ENCODE measurements at regions not wholly inside any gene's neighbourhood (a gene's known extent, or its start where the extent isn't known, plus 50 kb on each side); places are given as distances from the start of the nearest gene placed in this dataset.

DNA sequence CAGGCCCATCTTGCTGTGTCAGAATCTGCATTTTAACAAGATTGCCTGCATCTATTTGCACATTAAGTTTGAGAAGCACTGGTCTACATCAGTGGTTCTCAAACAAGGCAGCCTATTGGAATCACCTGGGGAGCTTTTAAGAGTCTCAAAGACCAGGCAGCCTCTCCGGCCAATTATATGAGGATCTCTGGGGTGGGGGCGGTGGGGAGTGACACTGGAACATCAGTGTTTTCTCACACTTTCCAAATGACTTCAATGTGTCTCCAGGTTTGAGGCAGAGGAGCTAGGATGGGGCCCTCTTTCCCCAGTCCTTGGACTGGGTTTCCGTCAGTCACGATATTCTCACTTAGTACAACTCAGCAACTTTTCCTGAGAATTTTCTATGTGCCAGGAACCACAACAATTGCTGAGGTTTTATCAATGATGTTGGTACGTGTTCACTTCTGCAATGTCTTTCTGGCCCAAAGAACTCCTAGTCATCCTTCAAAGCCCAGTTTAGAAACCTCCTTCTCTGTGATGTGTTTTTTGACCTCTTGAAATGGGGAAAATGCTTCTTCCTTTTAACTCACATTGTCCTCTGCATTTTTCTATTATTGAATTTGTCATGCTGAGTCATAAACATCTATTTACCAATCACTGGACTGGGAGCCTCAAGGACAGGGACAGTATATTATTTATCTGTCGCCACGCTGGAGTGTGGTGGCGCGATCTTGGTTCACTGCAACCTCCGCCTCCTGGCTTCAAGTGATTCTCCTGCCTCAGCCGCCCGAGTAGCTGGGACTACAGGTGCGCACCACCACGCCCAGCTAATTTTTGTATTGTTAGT lies 130.9 kb downstream of the MYCN start:
- Histone ChIP-seq H2AFZ (ENCODE audit: insufficient read depth, low read depth, low read length, poor library complexity, severe bottlenecking) (no peak overlapping the region), H3K4me3 (ENCODE audit: control extremely low read depth in 1 of 5, extremely low read depth in 1 of 5, insufficient read depth in 1 of 5, low read depth in 2 of 5, low read length in 4 of 5) (no peak overlapping the region), H3K4me1 (ENCODE audit: control insufficient read depth in 2 of 2, insufficient read depth in 2 of 2, low read length in 2 of 2) (no peaks in the 10 kb centered on the region), H3K36me3 (replicated peaks in 1 of 2; ENCODE audit: control extremely low read depth in 1 of 2, control insufficient read depth in 1 of 2, extremely low read depth in 1 of 2, insufficient read depth in 2 of 2, low read length in 1 of 2) (no peaks in the 10 kb centered on the region), H3K9ac (ENCODE audit: low read length) (no peak overlapping the region), H4K20me1 (ENCODE audit: control insufficient read depth, insufficient read depth, low read length, poor library complexity, severe bottlenecking) (no peaks in the 10 kb centered on the region), H3K27me3 (replicated peaks in 1 of 4; ENCODE audit: control extremely low read depth in 1 of 4, control insufficient read depth in 3 of 4, insufficient read depth in 4 of 4, low read length in 3 of 4) (no peaks in the 10 kb centered on the region), H3K27ac (ENCODE audit: low read length in 2 of 2) (no peak overlapping the region), H3K4me2 (replicated peaks; ENCODE audit: low read depth, low read length, poor library complexity, severe bottlenecking) (no peak overlapping the region), H3K9me3 (ENCODE audit: control extremely low read depth in 1 of 3, control insufficient read depth in 2 of 3, insufficient read depth in 1 of 3, low read length in 2 of 3) (peaks cover 0 to 12% (median 0%) of the 10 kb centered on the region in 3 donors), H3K79me2 (ENCODE audit: control insufficient read depth, insufficient read depth, low read length) (no peaks in the 10 kb centered on the region)
- no peaks in the 10 kb centered on the region for H3K9me3 Mint-ChIP-seq (ENCODE audit: insufficient read depth)
- over 99% methylated on average over 9 of the region's 14 CpGs for WGBS (ENCODE audit: insufficient coverage)
- ChIA-PET POLR2A (no interaction called here), CTCF (no interaction called here)
- TF ChIP-seq, protein P1, sequence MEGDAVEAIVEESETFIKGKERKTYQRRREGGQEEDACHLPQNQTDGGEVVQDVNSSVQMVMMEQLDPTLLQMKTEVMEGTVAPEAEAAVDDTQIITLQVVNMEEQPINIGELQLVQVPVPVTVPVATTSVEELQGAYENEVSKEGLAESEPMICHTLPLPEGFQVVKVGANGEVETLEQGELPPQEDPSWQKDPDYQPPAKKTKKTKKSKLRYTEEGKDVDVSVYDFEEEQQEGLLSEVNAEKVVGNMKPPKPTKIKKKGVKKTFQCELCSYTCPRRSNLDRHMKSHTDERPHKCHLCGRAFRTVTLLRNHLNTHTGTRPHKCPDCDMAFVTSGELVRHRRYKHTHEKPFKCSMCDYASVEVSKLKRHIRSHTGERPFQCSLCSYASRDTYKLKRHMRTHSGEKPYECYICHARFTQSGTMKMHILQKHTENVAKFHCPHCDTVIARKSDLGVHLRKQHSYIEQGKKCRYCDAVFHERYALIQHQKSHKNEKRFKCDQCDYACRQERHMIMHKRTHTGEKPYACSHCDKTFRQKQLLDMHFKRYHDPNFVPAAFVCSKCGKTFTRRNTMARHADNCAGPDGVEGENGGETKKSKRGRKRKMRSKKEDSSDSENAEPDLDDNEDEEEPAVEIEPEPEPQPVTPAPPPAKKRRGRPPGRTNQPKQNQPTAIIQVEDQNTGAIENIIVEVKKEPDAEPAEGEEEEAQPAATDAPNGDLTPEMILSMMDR (IDR thresholded peaks at IDR 0.05): no peak
- no peak for TF ChIP-seq EZH2 (IDR thresholded peaks at IDR 0.05; ENCODE audit: borderline replicate concordance, insufficient read depth, low read depth, low read length, poor library complexity, severe bottlenecking)
- ATAC-seq (ENCODE audit: low read depth) (no peak), DNase-seq (no peak)
- intact Hi-C loops (cut with micrococcal nuclease): no loop called here
- no peaks in the 10 kb centered on the region for H3K4me1 Mint-ChIP-seq
- no peaks in the 10 kb centered on the region for H3K27me3 Mint-ChIP-seq
- H3K4me3 Mint-ChIP-seq: no peak overlapping the region
- H3K27ac Mint-ChIP-seq: no peak overlapping the region

DNA sequence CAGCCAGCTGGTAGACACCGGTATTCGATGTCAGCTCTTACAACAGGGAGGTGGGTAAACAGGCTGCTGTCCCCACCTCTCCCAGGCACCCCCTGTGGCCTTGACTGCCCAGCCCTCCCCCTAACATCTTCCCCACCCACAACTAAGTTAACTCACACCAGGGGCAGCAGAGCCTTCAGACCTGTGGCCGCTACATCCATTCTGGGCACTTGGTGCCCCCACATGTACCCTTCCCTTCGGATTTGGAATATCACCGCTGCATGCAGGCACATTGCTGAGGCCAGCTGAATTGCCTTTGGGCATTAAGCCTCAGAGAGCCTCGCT lies 130.3 kb downstream of the MYCN start:
- POLR2A ChIA-PET: no interaction called here
- intact Hi-C loops (cut with micrococcal nuclease): no loop called here
- Histone ChIP-seq H3K27me3 (replicated peaks in 1 of 4; ENCODE audit: control extremely low read depth in 1 of 4, control insufficient read depth in 3 of 4, insufficient read depth in 4 of 4, low read length in 3 of 4) (no peaks in the 10 kb centered on the region), H3K4me1 (ENCODE audit: control insufficient read depth in 2 of 2, insufficient read depth in 2 of 2, low read length in 2 of 2) (no peaks in the 10 kb centered on the region), H3K9me3 (ENCODE audit: control extremely low read depth in 1 of 3, control insufficient read depth in 2 of 3, insufficient read depth in 1 of 3, low read length in 2 of 3) (peaks cover 0 to 12% (median 0%) of the 10 kb centered on the region in 3 donors), H3K4me3 (ENCODE audit: control extremely low read depth in 1 of 5, extremely low read depth in 1 of 5, insufficient read depth in 1 of 5, low read depth in 2 of 5, low read length in 4 of 5) (no peak overlapping the region), H3K4me2 (replicated peaks; ENCODE audit: low read depth, low read length, poor library complexity, severe bottlenecking) (no peak overlapping the region), H3K27ac (ENCODE audit: low read length in 2 of 2) (no peak overlapping the region), H4K20me1 (ENCODE audit: control insufficient read depth, insufficient read depth, low read length, poor library complexity, severe bottlenecking) (no peaks in the 10 kb centered on the region), H3K79me2 (ENCODE audit: control insufficient read depth, insufficient read depth, low read length) (no peaks in the 10 kb centered on the region), H3K36me3 (replicated peaks in 1 of 2; ENCODE audit: control extremely low read depth in 1 of 2, control insufficient read depth in 1 of 2, extremely low read depth in 1 of 2, insufficient read depth in 2 of 2, low read length in 1 of 2) (no peaks in the 10 kb centered on the region), H2AFZ (ENCODE audit: insufficient read depth, low read depth, low read length, poor library complexity, severe bottlenecking) (no peak overlapping the region), H3K9ac (ENCODE audit: low read length) (no peak overlapping the region)
- 94% methylated on average over 6 of the region's 6 CpGs for WGBS (ENCODE audit: insufficient coverage)
- CTCF ChIA-PET: no interaction called here
- H3K27me3 Mint-ChIP-seq: no peaks in the 10 kb centered on the region
- DNase-seq (no peak), ATAC-seq (ENCODE audit: low read depth) (no peak)
- no peak overlapping the region for H3K4me3 Mint-ChIP-seq
- TF ChIP-seq, protein P1 (IDR thresholded peaks at IDR 0.05): no peak
- no peak for TF ChIP-seq EZH2 (IDR thresholded peaks at IDR 0.05; ENCODE audit: borderline replicate concordance, insufficient read depth, low read depth, low read length, poor library complexity, severe bottlenecking)
- H3K9me3 Mint-ChIP-seq (ENCODE audit: insufficient read depth): no peaks in the 10 kb centered on the region
- no peaks in the 10 kb centered on the region for H3K4me1 Mint-ChIP-seq
- H3K27ac Mint-ChIP-seq: no peak overlapping the region

Data from B cell (primary cell).